ENCODE measurements at regions not wholly inside any gene's neighbourhood (a gene's known extent, or its start where the extent isn't known, plus 50 kb on each side); places are given as distances from the start of the nearest gene placed in this dataset.
"Not testable (repeated sequence)": the region's sequence is repeated elsewhere in the genome, so short reads cannot be mapped to it uniquely, and the experiment has no call there.

DNA sequence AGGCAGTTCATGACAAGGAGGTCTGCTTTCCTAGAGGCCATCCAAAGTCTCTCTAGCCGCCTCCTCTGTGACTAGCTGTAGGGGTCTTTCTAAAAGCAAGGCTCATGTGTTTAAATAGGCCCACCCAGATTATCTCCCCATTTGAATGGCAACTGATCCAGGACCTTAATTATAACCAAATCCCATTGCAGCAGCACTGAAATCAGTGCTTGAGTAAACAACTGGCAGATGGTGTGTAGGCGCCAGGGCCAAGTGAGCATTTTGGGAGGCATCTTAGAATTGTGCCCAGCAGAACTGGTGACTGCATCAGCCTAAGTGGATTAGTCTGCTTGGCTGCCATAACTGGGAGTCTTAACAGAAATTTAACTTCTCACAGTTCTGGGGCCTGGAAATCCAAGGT lies 77.8 kb downstream of the ATP6V0E2 start:
- TF ChIP-seq, protein P1, sequence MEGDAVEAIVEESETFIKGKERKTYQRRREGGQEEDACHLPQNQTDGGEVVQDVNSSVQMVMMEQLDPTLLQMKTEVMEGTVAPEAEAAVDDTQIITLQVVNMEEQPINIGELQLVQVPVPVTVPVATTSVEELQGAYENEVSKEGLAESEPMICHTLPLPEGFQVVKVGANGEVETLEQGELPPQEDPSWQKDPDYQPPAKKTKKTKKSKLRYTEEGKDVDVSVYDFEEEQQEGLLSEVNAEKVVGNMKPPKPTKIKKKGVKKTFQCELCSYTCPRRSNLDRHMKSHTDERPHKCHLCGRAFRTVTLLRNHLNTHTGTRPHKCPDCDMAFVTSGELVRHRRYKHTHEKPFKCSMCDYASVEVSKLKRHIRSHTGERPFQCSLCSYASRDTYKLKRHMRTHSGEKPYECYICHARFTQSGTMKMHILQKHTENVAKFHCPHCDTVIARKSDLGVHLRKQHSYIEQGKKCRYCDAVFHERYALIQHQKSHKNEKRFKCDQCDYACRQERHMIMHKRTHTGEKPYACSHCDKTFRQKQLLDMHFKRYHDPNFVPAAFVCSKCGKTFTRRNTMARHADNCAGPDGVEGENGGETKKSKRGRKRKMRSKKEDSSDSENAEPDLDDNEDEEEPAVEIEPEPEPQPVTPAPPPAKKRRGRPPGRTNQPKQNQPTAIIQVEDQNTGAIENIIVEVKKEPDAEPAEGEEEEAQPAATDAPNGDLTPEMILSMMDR (IDR thresholded peaks at IDR 0.05): not testable (repeated sequence)
- not testable (repeated sequence) for TF ChIP-seq EZH2phosphoT487, EZH2 (IDR thresholded peaks at IDR 0.05)
